HUES6 (cell line): ENCODE measurements at regions not wholly inside any gene's neighbourhood (a gene's known extent, or its start where the extent isn't known, plus 50 kb on each side); places are given as distances from the start of the nearest gene placed in this dataset.
"Not testable (repeated sequence)": the region's sequence is repeated elsewhere in the genome, so short reads cannot be mapped to it uniquely, and the experiment has no call there.

Source experiments
- H3K27ac ChIP-seq: 2 replicates; pipeline ENCODE4 v1.7.0; 2013; ENCODE audit warnings: low read depth, mild to moderate bottlenecking, low read length, inconsistent platforms
- H3K27me3 ChIP-seq: 2 replicates; pipeline ENCODE4 v1.6.1; 2013; ENCODE audit warnings: low read length; ENCODE audit not compliant: control insufficient read depth, insufficient read depth
- H3K36me3 ChIP-seq: 2 replicates; pipeline ENCODE4 v1.6.1; 2013; ENCODE audit warnings: low read length; ENCODE audit not compliant: control insufficient read depth, insufficient read depth
- H3K4me1 ChIP-seq: 2 replicates; pipeline ENCODE4 v1.6.1; 2013; ENCODE audit warnings: low read length; ENCODE audit not compliant: control insufficient read depth, insufficient read depth
- H3K4me3 ChIP-seq: 2 replicates; pipeline ENCODE4 v1.5.1; 2013; ENCODE audit warnings: low read depth, low read length
- H3K9ac ChIP-seq: one replicate; pipeline ENCODE4 v1.6.1; 2013; ENCODE audit warnings: mild to moderate bottlenecking, low read length
- H3K9me3 ChIP-seq: 2 replicates; pipeline ENCODE4 v1.6.1; 2013; ENCODE audit warnings: low read depth, low read length; ENCODE audit not compliant: control insufficient read depth, insufficient read depth

- peak overlapping the region; percentile 70 for H3K27ac ChIP-seq
- no peaks in the 10 kb centered on the region for H3K9me3 ChIP-seq
- H3K27me3 ChIP-seq, result no peaks in the 10 kb centered on the region
- H3K36me3 ChIP-seq, result no peaks in the 10 kb centered on the region
- peaks cover 36% of the 10 kb centered on the region for H3K4me1 ChIP-seq
- H3K9ac ChIP-seq, result peak overlapping the region; percentile 34
- no peak overlapping the region for H3K4me3 ChIP-seq
Measured at GRCh38 chr13:72638059-72638815, 89.2 kb downstream of the MZT1 start.

GRCh38 chr13:72637561-72637960 lies 89.9 kb downstream of the MZT1 start:
- H3K27me3 ChIP-seq, result no peaks in the 10 kb centered on the region
- H3K36me3 ChIP-seq, result no peaks in the 10 kb centered on the region
- no peak overlapping the region for H3K4me3 ChIP-seq
- 0 out of 2 replicates have a peak, but pooled peaks cover 2% of the 10 kb centered on the region for H3K9me3 ChIP-seq
- no peak overlapping the region for H3K9ac ChIP-seq
- H3K27ac ChIP-seq, result peak overlapping the region; percentile 70; the same call in 1 of the 2 replicates
- peaks cover 34% of the 10 kb centered on the region for H3K4me1 ChIP-seq

GRCh38 chr13:72634859-72635258 lies 92.6 kb downstream of the MZT1 start:
- Histone ChIP-seq H3K36me3 (no peaks in the 10 kb centered on the region), H3K9ac (no peak overlapping the region), H3K4me3 (no peak overlapping the region), H3K27ac (no peak overlapping the region), H3K4me1 (peaks cover 29% of the 10 kb centered on the region), H3K27me3 (no peaks in the 10 kb centered on the region), H3K9me3 (0 out of 2 replicates have a peak, but pooled peaks cover 2% of the 10 kb centered on the region)

- Histone ChIP-seq H3K27me3 (no peaks in the 10 kb centered on the region), H3K9me3 (no peaks in the 10 kb centered on the region), H3K4me3 (no peak overlapping the region), H3K27ac (no peak overlapping the region), H3K4me1 (peaks cover 11% of the 10 kb centered on the region; the same call in 1 of the 2 replicates), H3K9ac (no peak overlapping the region), H3K36me3 (no peaks in the 10 kb centered on the region)
Measured at GRCh38 chr13:72622546-72622945, 104.9 kb downstream of the MZT1 start.

- H3K36me3 ChIP-seq, result no peaks in the 10 kb centered on the region
- no peak overlapping the region for H3K4me3 ChIP-seq
- H3K9me3 ChIP-seq, result no peaks in the 10 kb centered on the region
- H3K27ac ChIP-seq, result no peak overlapping the region
- no peak overlapping the region for H3K9ac ChIP-seq
- H3K4me1 ChIP-seq, result peaks cover 11% of the 10 kb centered on the region; the same call in 1 of the 2 replicates
- H3K27me3 ChIP-seq, result no peaks in the 10 kb centered on the region
Measured at GRCh38 chr13:72620874-72621273, 106.6 kb downstream of the MZT1 start.

- Histone ChIP-seq H3K36me3 (no peaks in the 10 kb centered on the region), H3K27me3 (no peaks in the 10 kb centered on the region)
Measured at GRCh38 chr13:72617951-72618350, 109.5 kb downstream of the MZT1 start.

GRCh38 chr13:72617186-72617585 lies 110.2 kb downstream of the MZT1 start:
- H3K9me3 ChIP-seq, result no peaks in the 10 kb centered on the region
- H3K27ac ChIP-seq, result no peak overlapping the region
- peaks cover 11% of the 10 kb centered on the region; the same call in 1 of the 2 replicates for H3K4me1 ChIP-seq
- no peaks in the 10 kb centered on the region for H3K36me3 ChIP-seq
- no peak overlapping the region for H3K4me3 ChIP-seq
- no peaks in the 10 kb centered on the region for H3K27me3 ChIP-seq
- H3K9ac ChIP-seq, result no peak overlapping the region

More at GRCh38 chr13:72617951-72618350, 109.5 kb downstream of the MZT1 start:
- H3K9ac ChIP-seq, result no peak overlapping the region
- H3K4me1 ChIP-seq, result peaks cover 11% of the 10 kb centered on the region; the same call in 1 of the 2 replicates
- no peak overlapping the region for H3K27ac ChIP-seq
- H3K4me3 ChIP-seq, result no peak overlapping the region
- no peaks in the 10 kb centered on the region for H3K9me3 ChIP-seq

- not testable (repeated sequence) for H3K4me1 ChIP-seq, H3K4me3 ChIP-seq, H3K27me3 ChIP-seq, H3K27ac ChIP-seq, H3K36me3 ChIP-seq, H3K9me3 ChIP-seq, H3K9ac ChIP-seq
Measured at GRCh38 chr13:72610251-72610891, 117.1 kb downstream of the MZT1 start.

- no peak overlapping the region for H3K27ac ChIP-seq
Measured at GRCh38 chr13:72599178-72599743, 128.2 kb downstream of the MZT1 start.

GRCh38 chr13:72590091-72590740 lies 137.2 kb downstream of the MZT1 start:
- no peaks in the 10 kb centered on the region for H3K4me1 ChIP-seq
- H3K27ac ChIP-seq, result no peak overlapping the region
- no peaks in the 10 kb centered on the region for H3K27me3 ChIP-seq
- no peaks in the 10 kb centered on the region for H3K36me3 ChIP-seq
- no peak overlapping the region for H3K4me3 ChIP-seq
- no peaks in the 10 kb centered on the region for H3K9me3 ChIP-seq
- H3K9ac ChIP-seq, result no peak overlapping the region

More at GRCh38 chr13:72599178-72599743, 128.2 kb downstream of the MZT1 start:
- no peak overlapping the region for H3K9ac ChIP-seq
- no peak overlapping the region for H3K4me3 ChIP-seq
- H3K27me3 ChIP-seq, result no peaks in the 10 kb centered on the region
- H3K9me3 ChIP-seq, result no peaks in the 10 kb centered on the region
- no peaks in the 10 kb centered on the region for H3K36me3 ChIP-seq
- H3K4me1 ChIP-seq, result peaks cover 1% of the 10 kb centered on the region; the same call in 1 of the 2 replicates
